GM12865 (cell line): ENCODE measurements at regions not wholly inside any gene's neighbourhood (a gene's known extent, or its start where the extent isn't known, plus 50 kb on each side); places are given as distances from the start of the nearest gene placed in this dataset.
"Not testable (repeated sequence)": the region's sequence is repeated elsewhere in the genome, so short reads cannot be mapped to it uniquely, and the experiment has no call there.

Experiments
- DNase-seq: peaks from one replicate; pipeline ENCODE4 v3.0.0; 2010; ENCODE audit warnings: low read depth
- H3K4me3 ChIP-seq: 2 replicates; pipeline ENCODE4 v1.5.1; 2011; ENCODE audit warnings: mild to moderate bottlenecking, low read depth, low read length, control low read depth
- TF ChIP-seq, protein P1 (sequence below): IDR thresholded peaks from 2 replicates; pipeline ENCODE4 v1.5.1; 2011; ENCODE audit warnings: low read length, control low read depth, low read depth, inconsistent platforms; ENCODE audit not compliant: insufficient read depth; ENCODE audit errors: missing control alignments

DNA sequence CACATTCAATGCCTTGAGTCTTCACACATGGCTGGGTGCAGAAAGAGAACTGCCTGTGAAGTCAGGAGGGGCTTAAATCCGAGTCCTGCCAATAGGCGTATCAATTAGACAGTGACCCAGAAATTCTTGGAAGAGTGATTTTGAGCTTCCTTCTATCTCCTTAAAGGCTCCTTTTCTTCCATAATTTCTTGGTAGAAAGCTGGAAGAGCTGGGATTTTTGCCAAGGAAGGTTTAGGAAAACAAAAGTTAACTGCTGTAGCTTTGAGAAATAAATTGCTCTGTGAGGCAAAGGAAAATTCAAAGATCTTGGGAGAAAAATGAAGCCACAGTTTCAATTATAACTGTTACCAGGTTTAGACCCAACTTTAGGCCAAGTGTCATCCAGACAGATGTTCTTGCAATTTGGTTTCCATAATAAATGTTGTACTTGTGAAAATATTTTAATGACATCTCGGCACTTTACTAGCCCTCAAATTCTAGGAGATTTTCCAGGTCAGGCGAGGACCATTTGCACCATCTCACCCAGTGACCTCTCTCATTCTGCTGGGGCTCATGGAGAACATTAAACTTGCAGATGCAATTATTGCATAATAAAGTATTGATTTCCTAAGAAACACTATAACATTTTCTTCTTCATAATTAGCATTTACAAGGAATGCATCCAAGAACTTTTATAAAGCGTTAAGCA, 329.7 kb upstream of the MEIS1 start:
- no peak for DNase-seq
- no peak overlapping the region for H3K4me3 ChIP-seq
- TF ChIP-seq, protein P1, sequence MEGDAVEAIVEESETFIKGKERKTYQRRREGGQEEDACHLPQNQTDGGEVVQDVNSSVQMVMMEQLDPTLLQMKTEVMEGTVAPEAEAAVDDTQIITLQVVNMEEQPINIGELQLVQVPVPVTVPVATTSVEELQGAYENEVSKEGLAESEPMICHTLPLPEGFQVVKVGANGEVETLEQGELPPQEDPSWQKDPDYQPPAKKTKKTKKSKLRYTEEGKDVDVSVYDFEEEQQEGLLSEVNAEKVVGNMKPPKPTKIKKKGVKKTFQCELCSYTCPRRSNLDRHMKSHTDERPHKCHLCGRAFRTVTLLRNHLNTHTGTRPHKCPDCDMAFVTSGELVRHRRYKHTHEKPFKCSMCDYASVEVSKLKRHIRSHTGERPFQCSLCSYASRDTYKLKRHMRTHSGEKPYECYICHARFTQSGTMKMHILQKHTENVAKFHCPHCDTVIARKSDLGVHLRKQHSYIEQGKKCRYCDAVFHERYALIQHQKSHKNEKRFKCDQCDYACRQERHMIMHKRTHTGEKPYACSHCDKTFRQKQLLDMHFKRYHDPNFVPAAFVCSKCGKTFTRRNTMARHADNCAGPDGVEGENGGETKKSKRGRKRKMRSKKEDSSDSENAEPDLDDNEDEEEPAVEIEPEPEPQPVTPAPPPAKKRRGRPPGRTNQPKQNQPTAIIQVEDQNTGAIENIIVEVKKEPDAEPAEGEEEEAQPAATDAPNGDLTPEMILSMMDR: no peak

DNA sequence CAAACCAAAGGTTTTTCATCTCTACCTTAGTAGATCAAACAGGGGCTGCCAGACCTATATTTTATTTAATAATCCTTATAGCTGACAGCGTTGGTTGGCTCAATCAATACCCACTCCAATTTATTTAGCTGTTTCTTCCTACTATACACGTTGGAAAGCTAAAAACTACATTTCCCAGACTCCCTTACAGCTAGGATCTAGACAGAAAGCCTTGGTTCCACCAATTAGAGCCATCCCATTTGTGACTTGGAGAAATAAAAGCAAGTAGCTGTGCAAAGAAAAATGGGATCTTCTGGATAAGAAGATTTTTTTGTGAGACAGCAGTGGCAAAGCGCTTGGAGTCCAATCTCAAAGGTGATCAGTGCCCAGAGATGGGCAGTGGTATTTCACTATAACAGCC, 331.3 kb upstream of the MEIS1 start:
- H3K4me3 ChIP-seq: no peak overlapping the region
- no peak for DNase-seq
- TF ChIP-seq, protein P1: no peak

DNA sequence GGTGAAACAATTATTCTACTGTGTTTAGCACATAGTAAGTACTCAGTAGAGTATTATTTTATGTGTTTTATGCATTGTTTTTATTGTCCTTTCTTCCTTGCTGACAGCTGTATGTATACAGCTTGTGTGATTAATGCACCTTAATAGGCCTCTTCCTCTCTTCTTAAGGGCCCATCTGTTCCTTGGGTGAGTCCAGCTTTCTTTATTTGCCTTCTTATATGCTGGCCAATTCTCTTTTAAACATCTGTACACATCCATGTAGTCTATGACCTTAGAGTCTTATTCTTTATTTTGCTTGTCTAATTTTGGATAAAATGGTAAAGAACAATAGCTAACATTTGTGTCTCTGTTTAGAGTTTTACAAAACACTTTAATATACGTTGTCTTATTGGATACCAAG, 333.7 kb upstream of the MEIS1 start:
- TF ChIP-seq, protein P1: no peak
- no peak for DNase-seq

DNA sequence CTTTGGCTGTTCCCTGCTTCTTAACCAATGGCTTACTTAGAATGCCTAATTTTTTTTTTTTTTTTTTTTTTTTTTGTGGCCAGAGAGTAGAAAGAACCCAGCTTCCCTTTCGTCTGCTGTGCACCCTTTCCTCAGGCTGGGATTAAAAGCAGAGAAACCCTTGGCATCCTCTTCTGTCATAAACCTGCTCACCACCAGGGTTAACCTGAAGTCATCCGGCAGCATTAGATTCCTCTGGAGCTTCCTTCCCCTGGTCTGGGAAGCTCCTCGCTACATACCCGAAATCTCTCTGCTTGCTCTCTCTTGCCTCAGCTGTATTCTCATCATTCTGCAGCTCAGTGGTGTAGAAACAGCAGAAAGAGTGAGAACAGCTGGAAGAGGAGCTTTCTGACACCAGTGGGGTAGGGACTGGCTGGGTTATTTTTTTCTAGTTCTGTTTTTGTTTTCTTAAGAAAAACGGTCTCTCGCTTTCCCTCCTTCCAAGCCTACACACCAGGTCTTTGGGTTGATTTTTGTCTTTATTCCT, 339.0 kb upstream of the MEIS1 start:
- TF ChIP-seq, protein P1: no peak
- DNase-seq: no peak
- no peak overlapping the region for H3K4me3 ChIP-seq

More for the DNA sequence above, 333.7 kb upstream of the MEIS1 start:
- no peak overlapping the region for H3K4me3 ChIP-seq

DNA sequence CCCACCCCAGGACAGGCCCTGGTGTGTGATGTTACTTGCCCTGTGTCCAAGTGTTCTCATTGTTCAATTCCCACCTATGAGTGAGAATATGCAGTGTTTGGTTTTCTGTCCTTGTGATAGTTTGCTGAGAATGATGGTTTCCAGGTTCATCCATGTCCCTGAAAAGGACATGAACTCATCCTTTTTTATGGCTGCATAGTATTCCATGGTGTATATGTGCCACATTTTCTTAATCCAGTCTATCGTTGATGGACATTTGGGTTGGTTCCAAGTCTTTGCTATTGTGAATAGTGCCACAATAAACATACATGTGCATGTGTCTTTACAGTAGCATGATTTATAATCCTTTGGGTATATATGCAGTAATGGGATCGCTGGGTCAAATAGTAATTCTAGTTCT, 340.2 kb upstream of the MEIS1 start:
- not testable (repeated sequence) for DNase-seq, H3K4me3 ChIP-seq

DNA sequence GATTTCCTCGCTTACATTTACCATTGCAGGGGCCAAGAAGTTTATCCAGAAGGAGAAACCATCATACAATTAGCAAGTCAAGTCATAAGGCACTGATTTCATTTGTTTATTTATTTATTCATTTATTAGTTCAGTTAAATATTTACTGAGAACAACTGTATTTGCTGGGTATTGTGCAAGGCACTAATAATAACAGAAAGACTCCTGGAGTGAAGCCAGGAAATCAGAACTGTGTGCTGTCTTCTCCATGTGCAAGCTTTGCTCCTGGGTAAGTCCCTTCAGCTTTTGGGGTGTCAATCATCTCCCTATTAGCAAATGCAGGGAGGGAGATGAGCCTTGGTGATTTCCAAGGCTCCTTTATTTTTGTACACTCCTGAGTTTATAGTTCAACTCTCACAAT, 341.6 kb upstream of the MEIS1 start:
- DNase-seq: no peak
- TF ChIP-seq, protein P1: no peak
- H3K4me3 ChIP-seq: no peak overlapping the region

DNA sequence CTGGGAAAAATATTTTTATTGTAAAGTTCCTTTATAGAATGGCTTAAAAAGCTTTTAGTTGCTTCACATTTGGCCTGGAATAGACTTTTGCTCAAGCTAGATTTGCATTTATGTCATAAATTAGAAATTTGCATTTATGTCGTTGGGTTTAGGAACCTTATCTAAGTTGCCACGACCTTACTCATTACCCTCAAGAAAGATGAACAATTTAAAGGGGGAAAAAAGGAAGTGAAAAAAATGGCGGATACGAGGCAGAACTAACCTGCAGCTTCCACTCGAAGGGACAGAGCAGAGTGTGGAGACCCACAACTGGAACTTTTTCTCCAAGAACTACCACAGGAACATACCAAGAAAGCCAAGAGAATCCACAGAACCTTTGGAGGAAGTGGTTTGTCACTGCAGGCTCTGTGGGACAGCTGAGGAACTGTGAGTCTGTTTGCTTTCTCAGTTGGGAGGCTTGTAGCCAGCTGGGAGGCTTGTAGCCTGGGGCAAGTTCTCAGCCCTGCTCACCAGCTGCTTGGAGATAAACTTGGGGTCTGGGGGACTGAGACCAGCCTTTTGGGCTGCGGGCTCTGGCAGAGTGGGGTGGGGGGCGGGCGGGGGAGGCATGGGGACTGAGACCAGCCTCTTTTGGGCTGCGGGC, 349.9 kb upstream of the MEIS1 start:
- TF ChIP-seq, protein P1: no peak
- no peak for DNase-seq
- no peak overlapping the region for H3K4me3 ChIP-seq
